H1 (cell line): ENCODE measurements at regions not wholly inside any gene's neighbourhood (a gene's known extent, or its start where the extent isn't known, plus 50 kb on each side); places are given as distances from the start of the nearest gene placed in this dataset.

ENCODE experiments used
- CTCF ChIA-PET: fragments of 300-600 bp; sonication (Branson Sonifier 250); formaldehyde crosslinking; loops from one replicate; lab custom pipeline; 2021; ENCODE audit not compliant: partially characterized antibody; lab: Charles Lee
- POLR2A ChIA-PET: fragments of 300-600 bp; sonication (Branson Sonifier 250); formaldehyde crosslinking; loops from one replicate; lab custom pipeline; 2021; ENCODE audit warnings: inconsistent platforms; ENCODE audit not compliant: partially characterized antibody; lab: Charles Lee
- DNase-seq, 2 experiments: peaks; one replicate each; pipeline versions ENCODE4 v3.0.0 to v3.0.0-alpha.2; 2010 to 2022; ENCODE audit warnings: low spot score in 2 of 2, low read depth in 1 of 2, mixed read lengths in 1 of 2
- FAIRE-seq: peaks from 2 replicates; lab custom pipeline; 2011; peaks lifted over from hg19 to GRCh38; lab: Jason Lieb, UNC
- H2AFZ ChIP-seq: 2 replicates; pipeline ENCODE4 v1.8.1; 2012; ENCODE audit warnings: low read length, inconsistent platforms
- H2AK5ac ChIP-seq: 2 replicates; pipeline ENCODE4 v1.6.1; 2013; ENCODE audit warnings: low read depth, low read length
- H2BK120ac ChIP-seq: replicated peaks from 2 replicates; pipeline ENCODE3; 2013; ENCODE audit warnings: low read depth, low read length, inconsistent platforms
- H2BK12ac ChIP-seq: 2 replicates; pipeline ENCODE4 v1.6.1; 2013; ENCODE audit warnings: low read depth, low read length
- H2BK15ac ChIP-seq: 2 replicates; pipeline ENCODE4 v1.6.1; 2013; ENCODE audit warnings: low read length
- H2BK20ac ChIP-seq: 2 replicates; pipeline ENCODE4 v1.6.1; 2013; ENCODE audit warnings: low read length
- H2BK5ac ChIP-seq: 2 replicates; pipeline ENCODE4 v1.6.1; 2013; ENCODE audit warnings: low read depth, low read length
- H3K14ac ChIP-seq: 2 replicates; pipeline ENCODE4 v1.6.1; 2013; ENCODE audit warnings: inconsistent platforms; ENCODE audit not compliant: insufficient read length
- H3K18ac ChIP-seq: 2 replicates; pipeline ENCODE4 v1.6.1; 2013; ENCODE audit warnings: low read length; ENCODE audit errors: extremely low read depth
- H3K23ac ChIP-seq: 2 replicates; pipeline ENCODE4 v1.6.1; 2013; ENCODE audit warnings: inconsistent platforms; ENCODE audit not compliant: insufficient read length
- H3K23me2 ChIP-seq: 2 replicates; pipeline ENCODE4 v1.6.1; 2013; ENCODE audit warnings: low read depth, low read length
- H3K27ac ChIP-seq: 2 replicates; pipeline ENCODE4 v1.6.1; 2011; ENCODE audit warnings: low read depth, low read length, inconsistent platforms
- H3K27me3 ChIP-seq, 4 experiments: replicated peaks in 1 of 4; 1 replicate in 1 of 4; 2 replicates in 3 of 4; pipeline versions ENCODE4 v1.6.1 to v1.8.1; 2011 to 2013; ENCODE audit warnings: low read length in 3 of 4, mild to moderate bottlenecking in 3 of 4, inconsistent platforms in 2 of 4, mixed read lengths in 2 of 4, moderate library complexity in 1 of 4; ENCODE audit not compliant: control insufficient read depth in 3 of 4, insufficient read depth in 3 of 4; ENCODE audit errors: extremely low read depth in 1 of 4
- H3K36me3 ChIP-seq, 4 experiments: 2 replicates each; pipeline versions ENCODE4 v1.6.1 to v1.8.1; 2011 to 2013; ENCODE audit warnings: mild to moderate bottlenecking in 4 of 4, low read length in 3 of 4, moderate library complexity in 2 of 4, control low read depth in 1 of 4, inconsistent platforms in 1 of 4; ENCODE audit not compliant: insufficient read depth in 4 of 4, control insufficient read depth in 2 of 4
- H3K4ac ChIP-seq: replicated peaks from 2 replicates; pipeline ENCODE3; 2013; ENCODE audit warnings: low read length, low read depth, mixed read lengths, inconsistent platforms; ENCODE audit not compliant: insufficient read length
- H3K4me1 ChIP-seq, 4 experiments: replicated peaks in 1 of 4; 1 replicate in 1 of 4; 2 replicates in 3 of 4; pipeline versions ENCODE4 v1.6.1 to v1.8.1; 2011 to 2013; ENCODE audit warnings: low read length in 3 of 4, inconsistent platforms in 2 of 4, mixed read lengths in 1 of 4; ENCODE audit not compliant: insufficient read depth in 4 of 4, control insufficient read depth in 3 of 4
- H3K4me2 ChIP-seq, 2 experiments: 2 replicates each; pipeline versions ENCODE4 v1.6.1 to v1.8.1; 2011 to 2013; ENCODE audit warnings: low read depth in 2 of 2, low read length in 2 of 2, control low read depth in 1 of 2, inconsistent platforms in 1 of 2, mild to moderate bottlenecking in 1 of 2; ENCODE audit not compliant: insufficient read depth in 1 of 2
- H3K4me3 ChIP-seq, 4 experiments: fragments of 200-600, 300-600 bp in 1 of 4; sonication (generic), shearing (Covaris generic), sonication (Bioruptor Twin) in 1 of 4; 2 replicates each; pipeline versions ENCODE4 v1.5.1 to v1.8.1; 2011 to 2016; ENCODE audit warnings: low read length in 4 of 4, low read depth in 3 of 4, control low read depth in 2 of 4, inconsistent platforms in 2 of 4, mild to moderate bottlenecking in 2 of 4, mixed read lengths in 1 of 4, moderate library complexity in 1 of 4; ENCODE audit not compliant: insufficient read depth in 2 of 4; ENCODE audit errors: extremely low read depth in 1 of 4
- H3K56ac ChIP-seq: replicated peaks from 2 replicates; pipeline ENCODE3; 2013; ENCODE audit warnings: low read depth, mild to moderate bottlenecking, mixed read lengths, low read length, inconsistent platforms; ENCODE audit not compliant: insufficient read length
- H3K79me1 ChIP-seq: 2 replicates; pipeline ENCODE4 v1.6.1; 2013; ENCODE audit warnings: low read depth, low read length, control low read depth
- H3K79me2 ChIP-seq, 2 experiments: 2 replicates each; pipeline versions ENCODE4 v1.6.1 to v1.8.1; 2012 to 2013; ENCODE audit warnings: low read length in 2 of 2, mild to moderate bottlenecking in 2 of 2, inconsistent platforms in 1 of 2; ENCODE audit not compliant: insufficient read depth in 2 of 2, control insufficient read depth in 1 of 2
- H3K9ac ChIP-seq, 4 experiments: replicated peaks in 1 of 4; 1 replicate in 1 of 4; 2 replicates in 3 of 4; pipeline versions ENCODE4 v1.6.1 to v1.8.1; 2011 to 2013; ENCODE audit warnings: low read depth in 3 of 4, low read length in 3 of 4, control low read depth in 2 of 4, mild to moderate bottlenecking in 2 of 4, moderate library complexity in 2 of 4, inconsistent platforms in 1 of 4; ENCODE audit errors: extremely low read depth in 1 of 4
- H3K9me3 ChIP-seq, 2 experiments: 2 replicates each; pipeline versions ENCODE4 v1.6.1 to v1.8.1; 2012 to 2013; ENCODE audit warnings: mild to moderate bottlenecking in 2 of 2, moderate library complexity in 2 of 2, control low read depth in 1 of 2, inconsistent platforms in 1 of 2, low read depth in 1 of 2, low read length in 1 of 2, mixed read lengths in 1 of 2; ENCODE audit not compliant: insufficient read depth in 2 of 2
- H4K20me1 ChIP-seq, 2 experiments: replicated peaks in 1 of 2; 2 replicates each; pipeline versions ENCODE3 to v1.8.1; 2011 to 2013; ENCODE audit warnings: inconsistent platforms in 2 of 2, low read length in 2 of 2, mild to moderate bottlenecking in 1 of 2; ENCODE audit not compliant: insufficient read depth in 2 of 2, control insufficient read depth in 1 of 2
- H4K5ac ChIP-seq: 2 replicates; pipeline ENCODE4 v1.6.1; 2013; ENCODE audit warnings: low read length, low read depth, mixed read lengths, inconsistent platforms; ENCODE audit not compliant: insufficient read length
- H4K8ac ChIP-seq: 2 replicates; pipeline ENCODE4 v1.8.0; 2013; ENCODE audit warnings: mild to moderate bottlenecking, moderate library complexity, low read length, inconsistent platforms; ENCODE audit not compliant: insufficient read depth; ENCODE audit errors: extremely low read depth
- H4K91ac ChIP-seq: replicated peaks from 2 replicates; pipeline ENCODE3; 2013; ENCODE audit warnings: low read length, mixed read lengths, inconsistent platforms; ENCODE audit not compliant: insufficient read length
- EP300 ChIP-seq, 2 experiments: IDR thresholded peaks; 1 replicate in 1 of 2; 2 replicates in 1 of 2; pipeline ENCODE4 v1.6.1; 2011 to 2012; ENCODE audit warnings: low read depth in 2 of 2, low read length in 2 of 2, mild to moderate bottlenecking in 2 of 2, borderline replicate concordance in 1 of 2, inconsistent platforms in 1 of 2, moderate library complexity in 1 of 2
- MAFK ChIP-seq: IDR thresholded peaks from 2 replicates; pipeline ENCODE4 v1.6.1; 2012; ENCODE audit warnings: low read depth, mild to moderate bottlenecking, improper control_type of control experiment, low read length
- TCF12 ChIP-seq: IDR thresholded peaks from 2 replicates; pipeline ENCODE4 v1.6.1; 2011; ENCODE audit warnings: low read depth, mild to moderate bottlenecking, low read length
- WGBS, 2 experiments: shearing (Covaris generic) in 1 of 2; methylation state at CpG; one replicate each; pipeline versions ENCODE4 v1.1.6 to v1.1.7; 2013 to 2015; ENCODE audit warnings: low lambda C conversion rate in 2 of 2, mixed read lengths in 2 of 2, inconsistent platforms in 1 of 2, low coverage in 1 of 2, missing lambda C conversion rate in 1 of 2; ENCODE audit not compliant: insufficient replicate concordance in 2 of 2, insufficient coverage in 1 of 2, insufficient read length in 1 of 2; ENCODE audit errors: extremely low coverage in 1 of 2, missing lambda C conversion rate in 1 of 2; 5-methylcytosine and 5-hydroxymethylcytosine counted together

GRCh38 chr3:168782193-168782592 lies 686.5 kb upstream of the GOLIM4 start:
- Histone ChIP-seq H2BK120ac (no peak overlapping the region), H3K4me2 (no peak overlapping the region), H2AK5ac (no peak overlapping the region), H3K14ac (no peak overlapping the region), H3K9me3 (peaks cover 8 to 11% of the 10 kb centered on the region in 2 experiments), H4K8ac (no peak overlapping the region), H3K27ac (no peak overlapping the region), H3K4ac (no peak overlapping the region), H3K23me2 (no peaks in the 10 kb centered on the region), H3K9ac (no peak overlapping the region), H3K27me3 (no peaks in the 10 kb centered on the region), H3K18ac (peak overlapping the region; percentile 32; the same call in 1 of the 2 replicates), H2BK5ac (no peak overlapping the region), H2BK12ac (no peak overlapping the region), H2BK20ac (no peak overlapping the region), H3K36me3 (no peaks in the 10 kb centered on the region), H4K91ac (no peak overlapping the region), H4K5ac (no peak overlapping the region), H4K20me1 (no peaks in the 10 kb centered on the region), H3K4me3 (no peak overlapping the region), H2BK15ac (no peak overlapping the region), H3K23ac (no peak overlapping the region), H3K56ac (no peak overlapping the region), H3K79me1 (no peaks in the 10 kb centered on the region), H3K79me2 (no peaks in the 10 kb centered on the region), H2AFZ (0 out of 2 replicates have a peak overlapping the region, but pooled peaks have one; percentile 12), H3K4me1 (peaks cover 0 to 3% (median 0%) of the 10 kb centered on the region in 4 experiments; a peak in 1 of 7 replicates)
- WGBS, 2 experiments = 91% methylated on average over 3 of the region's 3 CpGs; no CpG with 5 or more reads in 1 of the 2 experiments
- POLR2A ChIA-PET = no interaction called here
- TF ChIP-seq TCF12 (0 out of 2 replicates have a peak, but pooled peaks have one; percentile 25), EP300 (IDR thresholded peaks at IDR 0.05; ENCODE audit: borderline replicate concordance in 1 of 2, low read depth in 2 of 2, low read length in 2 of 2) (no peak), MAFK (no peak)
- DNase-seq (no peak), FAIRE-seq (no peak)
- CTCF ChIA-PET = interaction anchor here (0.6 to 1.3 kb wide), 2 partner anchors 53 to 162 kb away, joined by 3 read pairs; no protein-coding TSS in a partner anchor
